ENCODE measurements at regions not wholly inside any gene's neighbourhood (a gene's known extent, or its start where the extent isn't known, plus 50 kb on each side); places are given as distances from the start of the nearest gene placed in this dataset.

DNA sequence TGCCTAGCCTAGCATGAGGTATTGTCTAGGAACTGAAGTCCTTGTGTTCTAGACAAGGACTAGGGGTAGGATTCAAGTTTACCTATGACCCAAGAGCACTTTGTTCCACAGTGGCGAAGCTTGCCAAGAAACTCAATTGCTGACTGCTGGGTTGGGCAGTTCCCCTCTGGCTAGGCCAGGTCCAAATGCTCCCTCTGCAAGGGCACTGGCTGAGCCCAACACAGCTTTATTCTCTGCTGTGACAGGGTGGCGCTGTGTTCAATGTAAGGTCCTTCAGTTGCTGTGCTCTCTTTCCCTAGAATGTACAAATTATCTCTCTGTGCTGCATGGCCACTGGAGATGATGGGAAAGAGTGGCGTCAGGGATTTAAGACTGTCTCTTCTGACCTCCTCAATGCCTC is 950.8 kb downstream of the HACE1 start (continued):
- TF ChIP-seq, protein P1, sequence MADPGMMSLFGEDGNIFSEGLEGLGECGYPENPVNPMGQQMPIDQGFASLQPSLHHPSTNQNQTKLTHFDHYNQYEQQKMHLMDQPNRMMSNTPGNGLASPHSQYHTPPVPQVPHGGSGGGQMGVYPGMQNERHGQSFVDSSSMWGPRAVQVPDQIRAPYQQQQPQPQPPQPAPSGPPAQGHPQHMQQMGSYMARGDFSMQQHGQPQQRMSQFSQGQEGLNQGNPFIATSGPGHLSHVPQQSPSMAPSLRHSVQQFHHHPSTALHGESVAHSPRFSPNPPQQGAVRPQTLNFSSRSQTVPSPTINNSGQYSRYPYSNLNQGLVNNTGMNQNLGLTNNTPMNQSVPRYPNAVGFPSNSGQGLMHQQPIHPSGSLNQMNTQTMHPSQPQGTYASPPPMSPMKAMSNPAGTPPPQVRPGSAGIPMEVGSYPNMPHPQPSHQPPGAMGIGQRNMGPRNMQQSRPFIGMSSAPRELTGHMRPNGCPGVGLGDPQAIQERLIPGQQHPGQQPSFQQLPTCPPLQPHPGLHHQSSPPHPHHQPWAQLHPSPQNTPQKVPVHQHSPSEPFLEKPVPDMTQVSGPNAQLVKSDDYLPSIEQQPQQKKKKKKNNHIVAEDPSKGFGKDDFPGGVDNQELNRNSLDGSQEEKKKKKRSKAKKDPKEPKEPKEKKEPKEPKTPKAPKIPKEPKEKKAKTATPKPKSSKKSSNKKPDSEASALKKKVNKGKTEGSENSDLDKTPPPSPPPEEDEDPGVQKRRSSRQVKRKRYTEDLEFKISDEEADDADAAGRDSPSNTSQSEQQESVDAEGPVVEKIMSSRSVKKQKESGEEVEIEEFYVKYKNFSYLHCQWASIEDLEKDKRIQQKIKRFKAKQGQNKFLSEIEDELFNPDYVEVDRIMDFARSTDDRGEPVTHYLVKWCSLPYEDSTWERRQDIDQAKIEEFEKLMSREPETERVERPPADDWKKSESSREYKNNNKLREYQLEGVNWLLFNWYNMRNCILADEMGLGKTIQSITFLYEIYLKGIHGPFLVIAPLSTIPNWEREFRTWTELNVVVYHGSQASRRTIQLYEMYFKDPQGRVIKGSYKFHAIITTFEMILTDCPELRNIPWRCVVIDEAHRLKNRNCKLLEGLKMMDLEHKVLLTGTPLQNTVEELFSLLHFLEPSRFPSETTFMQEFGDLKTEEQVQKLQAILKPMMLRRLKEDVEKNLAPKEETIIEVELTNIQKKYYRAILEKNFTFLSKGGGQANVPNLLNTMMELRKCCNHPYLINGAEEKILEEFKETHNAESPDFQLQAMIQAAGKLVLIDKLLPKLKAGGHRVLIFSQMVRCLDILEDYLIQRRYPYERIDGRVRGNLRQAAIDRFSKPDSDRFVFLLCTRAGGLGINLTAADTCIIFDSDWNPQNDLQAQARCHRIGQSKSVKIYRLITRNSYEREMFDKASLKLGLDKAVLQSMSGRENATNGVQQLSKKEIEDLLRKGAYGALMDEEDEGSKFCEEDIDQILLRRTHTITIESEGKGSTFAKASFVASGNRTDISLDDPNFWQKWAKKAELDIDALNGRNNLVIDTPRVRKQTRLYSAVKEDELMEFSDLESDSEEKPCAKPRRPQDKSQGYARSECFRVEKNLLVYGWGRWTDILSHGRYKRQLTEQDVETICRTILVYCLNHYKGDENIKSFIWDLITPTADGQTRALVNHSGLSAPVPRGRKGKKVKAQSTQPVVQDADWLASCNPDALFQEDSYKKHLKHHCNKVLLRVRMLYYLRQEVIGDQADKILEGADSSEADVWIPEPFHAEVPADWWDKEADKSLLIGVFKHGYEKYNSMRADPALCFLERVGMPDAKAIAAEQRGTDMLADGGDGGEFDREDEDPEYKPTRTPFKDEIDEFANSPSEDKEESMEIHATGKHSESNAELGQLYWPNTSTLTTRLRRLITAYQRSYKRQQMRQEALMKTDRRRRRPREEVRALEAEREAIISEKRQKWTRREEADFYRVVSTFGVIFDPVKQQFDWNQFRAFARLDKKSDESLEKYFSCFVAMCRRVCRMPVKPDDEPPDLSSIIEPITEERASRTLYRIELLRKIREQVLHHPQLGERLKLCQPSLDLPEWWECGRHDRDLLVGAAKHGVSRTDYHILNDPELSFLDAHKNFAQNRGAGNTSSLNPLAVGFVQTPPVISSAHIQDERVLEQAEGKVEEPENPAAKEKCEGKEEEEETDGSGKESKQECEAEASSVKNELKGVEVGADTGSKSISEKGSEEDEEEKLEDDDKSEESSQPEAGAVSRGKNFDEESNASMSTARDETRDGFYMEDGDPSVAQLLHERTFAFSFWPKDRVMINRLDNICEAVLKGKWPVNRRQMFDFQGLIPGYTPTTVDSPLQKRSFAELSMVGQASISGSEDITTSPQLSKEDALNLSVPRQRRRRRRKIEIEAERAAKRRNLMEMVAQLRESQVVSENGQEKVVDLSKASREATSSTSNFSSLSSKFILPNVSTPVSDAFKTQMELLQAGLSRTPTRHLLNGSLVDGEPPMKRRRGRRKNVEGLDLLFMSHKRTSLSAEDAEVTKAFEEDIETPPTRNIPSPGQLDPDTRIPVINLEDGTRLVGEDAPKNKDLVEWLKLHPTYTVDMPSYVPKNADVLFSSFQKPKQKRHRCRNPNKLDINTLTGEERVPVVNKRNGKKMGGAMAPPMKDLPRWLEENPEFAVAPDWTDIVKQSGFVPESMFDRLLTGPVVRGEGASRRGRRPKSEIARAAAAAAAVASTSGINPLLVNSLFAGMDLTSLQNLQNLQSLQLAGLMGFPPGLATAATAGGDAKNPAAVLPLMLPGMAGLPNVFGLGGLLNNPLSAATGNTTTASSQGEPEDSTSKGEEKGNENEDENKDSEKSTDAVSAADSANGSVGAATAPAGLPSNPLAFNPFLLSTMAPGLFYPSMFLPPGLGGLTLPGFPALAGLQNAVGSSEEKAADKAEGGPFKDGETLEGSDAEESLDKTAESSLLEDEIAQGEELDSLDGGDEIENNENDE (IDR thresholded peaks at IDR 0.05; ENCODE audit: insufficient replicate concordance, low read length) = no peak
- TF ChIP-seq RAD21 (IDR thresholded peaks at IDR 0.05 in 1 of 2, conservative IDR thresholded peaks at IDR 0.05 in 1 of 2; ENCODE audit: low read depth in 2 of 2, low read length in 2 of 2) (peak in 1 of 2 experiments; percentile 3; a peak in 1 of 4 replicates), SIX5 (IDR thresholded peaks at IDR 0.05; ENCODE audit: low read depth, low read length) (no peak)
- TF ChIP-seq, protein P2, sequence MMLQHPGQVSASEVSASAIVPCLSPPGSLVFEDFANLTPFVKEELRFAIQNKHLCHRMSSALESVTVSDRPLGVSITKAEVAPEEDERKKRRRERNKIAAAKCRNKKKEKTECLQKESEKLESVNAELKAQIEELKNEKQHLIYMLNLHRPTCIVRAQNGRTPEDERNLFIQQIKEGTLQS (IDR thresholded peaks at IDR 0.05; ENCODE audit: insufficient read depth, low read depth, low read length) = no peak

Measured in H1 (cell line).